ENCODE measurements at regions not wholly inside any gene's neighbourhood (a gene's known extent, or its start where the extent isn't known, plus 50 kb on each side); places are given as distances from the start of the nearest gene placed in this dataset.

DNA sequence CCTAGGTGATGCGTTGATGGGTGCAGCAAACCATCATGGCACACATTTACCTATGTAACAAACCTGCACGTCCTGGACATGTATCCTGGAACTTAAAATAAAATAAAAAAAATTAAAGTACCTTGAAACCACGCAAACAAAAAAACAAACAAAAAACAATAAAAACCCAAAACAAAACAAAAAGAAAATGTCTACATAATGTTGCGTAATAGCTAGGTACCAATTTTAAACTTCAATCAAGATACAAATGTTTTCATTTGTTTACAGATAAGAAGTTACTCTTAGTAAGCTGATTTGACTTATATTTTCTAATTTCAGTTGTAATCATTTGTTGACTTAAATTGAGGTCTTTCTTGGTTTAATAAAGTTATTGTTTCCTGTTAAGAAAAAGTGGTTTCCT is 349.6 kb upstream of the KCNMB2 start:
- Histone ChIP-seq H2AFZ (ENCODE audit: low read depth, low read length) (no peak overlapping the region), H3K4me3 (ENCODE audit: low read length) (no peak overlapping the region), H3F3A (ENCODE audit: insufficient read depth, low read length, poor library complexity, severe bottlenecking) (no peaks in the 10 kb centered on the region), H3K36me3 (ENCODE audit: insufficient read depth, low read length) (no peaks in the 10 kb centered on the region), H3K27me3 (ENCODE audit: insufficient read depth, low read depth, low read length) (no peaks in the 10 kb centered on the region), H3K4me2 (ENCODE audit: low read length) (no peak overlapping the region), H3K27ac (ENCODE audit: low read length) (no peak overlapping the region), H3K9ac (ENCODE audit: low read length) (no peak overlapping the region), H3K9me2 (ENCODE audit: insufficient read depth, low read length) (no peaks in the 10 kb centered on the region), H3K79me2 (replicated peaks; ENCODE audit: insufficient read depth, low read length) (no peaks in the 10 kb centered on the region), H4K20me1 (ENCODE audit: insufficient read depth) (no peaks in the 10 kb centered on the region), H3K9me3 (ENCODE audit: low read length) (no peaks in the 10 kb centered on the region)
- TF ChIP-seq EZH2 (IDR thresholded peaks at IDR 0.05; ENCODE audit: borderline replicate concordance, insufficient read depth, low read length, poor library complexity, severe bottlenecking) (no peak), EP300 (conservative IDR thresholded peaks at IDR 0.05; ENCODE audit: poor library complexity, severe bottlenecking) (no peak), REST (IDR thresholded peaks at IDR 0.05; ENCODE audit: borderline replicate concordance) (no peak), POLR2AphosphoS5 (IDR thresholded peaks at IDR 0.05) (no peak), SMC3 (conservative IDR thresholded peaks at IDR 0.05; ENCODE audit: poor library complexity) (no peak), CTCF (IDR thresholded peaks at IDR 0.05; ENCODE audit: poor library complexity, severe bottlenecking) (no peak), TAF1 (IDR thresholded peaks at IDR 0.05; ENCODE audit: low read depth) (no peak), RAD21 (conservative IDR thresholded peaks at IDR 0.05) (no peak), MXI1 (conservative IDR thresholded peaks at IDR 0.05; ENCODE audit: poor library complexity, severe bottlenecking) (no peak)

DNA sequence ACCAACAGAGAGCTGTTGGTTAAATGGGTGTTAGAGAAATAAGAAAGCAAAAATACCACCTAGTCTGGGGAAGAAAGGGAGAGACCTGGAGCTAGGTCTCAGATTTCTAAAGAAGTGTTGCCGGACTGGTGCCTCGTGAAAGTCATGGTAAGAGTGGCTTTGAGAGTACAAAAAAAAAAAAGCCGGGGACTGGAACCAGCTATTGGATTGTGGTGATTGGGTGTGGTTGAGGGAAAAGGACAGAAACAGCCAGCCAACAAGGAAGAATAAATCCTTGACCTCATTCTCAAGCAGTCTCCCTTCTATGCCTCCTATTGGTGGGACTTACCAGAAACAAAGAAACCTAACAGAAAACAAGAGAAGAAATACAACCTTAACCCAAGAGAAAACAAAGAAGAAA is 346.4 kb upstream of the KCNMB2 start:
- H3K4me2 ChIP-seq (ENCODE audit: low read length): no peak overlapping the region
- H3K36me3 ChIP-seq (ENCODE audit: insufficient read depth, low read length): no peaks in the 10 kb centered on the region
- no peaks in the 10 kb centered on the region for H3K9me2 ChIP-seq (ENCODE audit: insufficient read depth, low read length)
- H3K4me3 ChIP-seq (ENCODE audit: low read length): no peak overlapping the region
- H3K9me3 ChIP-seq (ENCODE audit: low read length): no peaks in the 10 kb centered on the region
- no peaks in the 10 kb centered on the region for H3F3A ChIP-seq (ENCODE audit: insufficient read depth, low read length, poor library complexity, severe bottlenecking)
- H3K9ac ChIP-seq (ENCODE audit: low read length): no peak overlapping the region
- no peak for TF ChIP-seq RAD21 (conservative IDR thresholded peaks at IDR 0.05)
- no peak for TF ChIP-seq TAF1 (IDR thresholded peaks at IDR 0.05; ENCODE audit: low read depth)
- TF ChIP-seq MXI1 (conservative IDR thresholded peaks at IDR 0.05; ENCODE audit: poor library complexity, severe bottlenecking): no peak
- TF ChIP-seq SMC3 (conservative IDR thresholded peaks at IDR 0.05; ENCODE audit: poor library complexity): no peak
- no peak for TF ChIP-seq EP300 (conservative IDR thresholded peaks at IDR 0.05; ENCODE audit: poor library complexity, severe bottlenecking)
- TF ChIP-seq CTCF (IDR thresholded peaks at IDR 0.05; ENCODE audit: poor library complexity, severe bottlenecking): no peak
- TF ChIP-seq EZH2 (IDR thresholded peaks at IDR 0.05; ENCODE audit: borderline replicate concordance, insufficient read depth, low read length, poor library complexity, severe bottlenecking): no peak
- TF ChIP-seq POLR2AphosphoS5 (IDR thresholded peaks at IDR 0.05): no peak
- no peak for TF ChIP-seq REST (IDR thresholded peaks at IDR 0.05; ENCODE audit: borderline replicate concordance)
- no peaks in the 10 kb centered on the region for H3K79me2 ChIP-seq (replicated peaks; ENCODE audit: insufficient read depth, low read length)
- H3K27ac ChIP-seq (ENCODE audit: low read length): no peak overlapping the region
- no peak overlapping the region for H2AFZ ChIP-seq (ENCODE audit: low read depth, low read length)
- H4K20me1 ChIP-seq (ENCODE audit: insufficient read depth): no peaks in the 10 kb centered on the region
- H3K27me3 ChIP-seq (ENCODE audit: insufficient read depth, low read depth, low read length): no peaks in the 10 kb centered on the region

Data from neural cell (in vitro differentiated cells).